Nucleus accumbens (tissue), 56 donors: ENCODE measurements at regions not wholly inside any gene's neighbourhood (a gene's known extent, or its start where the extent isn't known, plus 50 kb on each side); places are given as distances from the start of the nearest gene placed in this dataset.
"Not testable (repeated sequence)": the region's sequence is repeated elsewhere in the genome, so short reads cannot be mapped to it uniquely, and the experiment has no call there.

Experiments used
- DNase-seq, 56 donors: peaks; one replicate each; lab custom pipeline; 2025; lab: John Stamatoyannopoulos, UW

- no peak for DNase-seq
These were observed 52.3 kb downstream of the MRPL57 start for GRCh38 chr13:21228738-21229137.

GRCh38 chr13:21229241-21230024, 53.0 kb downstream of the MRPL57 start:
- no peak for DNase-seq

GRCh38 chr13:21230516-21230915, 54.1 kb downstream of the MRPL57 start:
- DNase-seq = no peak

- no peak for DNase-seq
These were observed 55.0 kb downstream of the MRPL57 start for GRCh38 chr13:21231426-21231940.

GRCh38 chr13:21232196-21232595, 55.7 kb downstream of the MRPL57 start:
- DNase-seq = no peak

- DNase-seq = no peak
These were observed 56.1 kb downstream of the MRPL57 start for GRCh38 chr13:21232599-21232998.

- DNase-seq = no peak
These were observed 56.6 kb downstream of the MRPL57 start for GRCh38 chr13:21233086-21233485.

GRCh38 chr13:21234526-21234925, 58.1 kb downstream of the MRPL57 start:
- DNase-seq = peak in 9 of 56 donors; percentile 2 to 43 (median 12)

GRCh38 chr13:21235174-21235573, 58.7 kb downstream of the MRPL57 start:
- no peak for DNase-seq

- DNase-seq = no peak
These were observed 60.6 kb downstream of the MRPL57 start for GRCh38 chr13:21237081-21237480.

GRCh38 chr13:21238267-21238666, 61.8 kb downstream of the MRPL57 start:
- DNase-seq = no peak

GRCh38 chr13:21240586-21240985, 64.1 kb downstream of the MRPL57 start:
- peak in 1 of 56 donors; percentile 2 for DNase-seq

- DNase-seq = no peak
These were observed 65.8 kb downstream of the MRPL57 start for GRCh38 chr13:21242236-21242635.

GRCh38 chr13:21243045-21243897, 66.8 kb downstream of the MRPL57 start:
- no peak for DNase-seq

- DNase-seq = not testable (repeated sequence)
These were observed 67.4 kb downstream of the MRPL57 start for GRCh38 chr13:21243898-21244184.

GRCh38 chr13:21246761-21247452, 70.4 kb downstream of the MRPL57 start:
- no peak for DNase-seq

GRCh38 chr13:21256351-21256761, 79.9 kb downstream of the MRPL57 start:
- no peak for DNase-seq

- no peak for DNase-seq
These were observed 80.4 kb downstream of the MRPL57 start for GRCh38 chr13:21256891-21257290.

GRCh38 chr13:21259571-21260455, 83.4 kb downstream of the MRPL57 start:
- DNase-seq = no peak
